ENCODE measurements at regions not wholly inside any gene's neighbourhood (a gene's known extent, or its start where the extent isn't known, plus 50 kb on each side); places are given as distances from the start of the nearest gene placed in this dataset.

- TF ChIP-seq CTCF (IDR thresholded peaks at IDR 0.05 in 8 of 11, conservative IDR thresholded peaks at IDR 0.05 in 3 of 11), result no peak
- no peak for TF ChIP-seq POLR2AphosphoS5 (IDR thresholded peaks at IDR 0.05)
- no peak for TF ChIP-seq POLR2A (IDR thresholded peaks at IDR 0.05)
Observed at GRCh38 chr16:73739049-73739769, 557.4 kb upstream of the PSMD7 start.

All from spleen (tissue), 7 donors.